AG09309 (cell line): ENCODE measurements at regions not wholly inside any gene's neighbourhood (a gene's known extent, or its start where the extent isn't known, plus 50 kb on each side); places are given as distances from the start of the nearest gene placed in this dataset.

Experiments
- DNase-seq: peaks from one replicate; pipeline ENCODE4 v3.0.0-alpha.2; 2010; ENCODE audit warnings: low read depth
- H3K4me3 ChIP-seq: 2 replicates; pipeline ENCODE4 v1.5.1; 2011; ENCODE audit warnings: mild to moderate bottlenecking, low read depth, low read length, moderate library complexity; ENCODE audit not compliant: control insufficient read depth
- CTCF ChIP-seq: IDR thresholded peaks from 2 replicates; pipeline ENCODE4 v1.5.1; 2011; ENCODE audit warnings: mild to moderate bottlenecking, low read depth, low read length, inconsistent platforms; ENCODE audit not compliant: insufficient read depth, control insufficient read depth; ENCODE audit errors: missing control alignments

DNA sequence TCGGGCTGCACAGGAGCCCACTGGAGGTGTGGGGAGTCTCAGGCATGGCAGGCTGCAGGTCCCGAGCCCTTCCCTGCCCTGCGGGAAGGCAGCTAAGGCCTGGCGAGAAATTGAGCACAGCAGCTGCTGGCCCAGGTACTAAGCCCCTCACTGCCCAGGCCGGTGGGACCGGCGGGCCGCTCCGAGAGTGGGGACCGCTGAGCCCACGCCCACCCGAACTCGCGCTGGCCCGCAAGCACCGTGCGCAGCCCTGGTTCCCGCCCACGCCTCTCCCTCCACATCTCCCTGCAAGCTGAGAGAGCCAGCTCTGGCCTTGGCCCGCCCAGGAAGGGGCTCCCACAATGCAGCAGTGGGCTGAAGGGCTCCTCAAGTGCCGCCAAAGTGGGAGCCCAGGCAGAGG, 82.0 kb upstream of the NEIL3 start:
- TF ChIP-seq CTCF = no peak
- H3K4me3 ChIP-seq = no peak overlapping the region
- no peak for DNase-seq

- no peak for TF ChIP-seq CTCF
- no peak for DNase-seq
- H3K4me3 ChIP-seq = no peak overlapping the region
Observed at GRCh38 chr4:177228599-177228998, 81.1 kb upstream of the NEIL3 start.

- TF ChIP-seq CTCF = no peak
- H3K4me3 ChIP-seq = peak overlapping the region; percentile 10; the same call in 1 of the 2 replicates
- DNase-seq = no peak
Observed at GRCh38 chr4:177229331-177229730, 80.3 kb upstream of the NEIL3 start.

GRCh38 chr4:177232473-177232872, 77.2 kb upstream of the NEIL3 start:
- DNase-seq = no peak
- TF ChIP-seq CTCF = no peak

GRCh38 chr4:177235026-177235425, 74.6 kb upstream of the NEIL3 start:
- no peak for DNase-seq
- no peak overlapping the region for H3K4me3 ChIP-seq
- no peak for TF ChIP-seq CTCF

More at GRCh38 chr4:177232473-177232872, 77.2 kb upstream of the NEIL3 start:
- H3K4me3 ChIP-seq = no peak overlapping the region

GRCh38 chr4:177236886-177237285, 72.8 kb upstream of the NEIL3 start:
- no peak overlapping the region for H3K4me3 ChIP-seq
- TF ChIP-seq CTCF = no peak

GRCh38 chr4:177237291-177237690, 72.4 kb upstream of the NEIL3 start:
- no peak for TF ChIP-seq CTCF
- H3K4me3 ChIP-seq = no peak overlapping the region
- no peak for DNase-seq

More at GRCh38 chr4:177236886-177237285, 72.8 kb upstream of the NEIL3 start:
- no peak for DNase-seq
